Iris pigment epithelial cell (primary cell): ENCODE measurements at regions not wholly inside any gene's neighbourhood (a gene's known extent, or its start where the extent isn't known, plus 50 kb on each side); places are given as distances from the start of the nearest gene placed in this dataset.
A peak's percentile ranks its signal among the peaks of the same experiment; 100 is the strongest.

Experiments used
- DNase-seq: peaks from one replicate; pipeline ENCODE4 v3.0.0-alpha.2; 2011; ENCODE audit warnings: low read depth

- peak; percentile 88 for DNase-seq
Measured at GRCh38 chr2:150619607-150620330, 132.3 kb upstream of the RND3 start.

GRCh38 chr2:150618245-150618895 is 130.9 kb upstream of the RND3 start:
- DNase-seq = peak; percentile 78

- DNase-seq = peak; percentile 56
Measured at GRCh38 chr2:150617351-150617978, 130.0 kb upstream of the RND3 start.

- DNase-seq = no peak
Measured at GRCh38 chr2:150612957-150613710, 125.7 kb upstream of the RND3 start.

GRCh38 chr2:150610670-150611279 is 123.3 kb upstream of the RND3 start:
- peak; percentile 64 for DNase-seq

GRCh38 chr2:150609831-150610582 is 122.5 kb upstream of the RND3 start:
- no peak for DNase-seq

GRCh38 chr2:150608341-150608740 is 120.9 kb upstream of the RND3 start:
- no peak for DNase-seq

GRCh38 chr2:150607390-150607811 is 119.9 kb upstream of the RND3 start:
- DNase-seq = peak; percentile 60

- DNase-seq = no peak
Measured at GRCh38 chr2:150606380-150607060, 119.1 kb upstream of the RND3 start.

GRCh38 chr2:150605664-150606063 is 118.2 kb upstream of the RND3 start:
- DNase-seq = no peak

- peak; percentile 43 for DNase-seq
Measured at GRCh38 chr2:150601280-150602038, 114.0 kb upstream of the RND3 start.

GRCh38 chr2:150599889-150600288 is 112.4 kb upstream of the RND3 start:
- no peak for DNase-seq

- DNase-seq = no peak
Measured at GRCh38 chr2:150598383-150598782, 110.9 kb upstream of the RND3 start.

GRCh38 chr2:150595803-150596470 is 108.5 kb upstream of the RND3 start:
- DNase-seq = peak; percentile 66

GRCh38 chr2:150594299-150594698 is 106.8 kb upstream of the RND3 start:
- DNase-seq = no peak

GRCh38 chr2:150591496-150592285 is 104.2 kb upstream of the RND3 start:
- peak; percentile 49 for DNase-seq

- DNase-seq = no peak
Measured at GRCh38 chr2:150589681-150590080, 102.2 kb upstream of the RND3 start.

GRCh38 chr2:150588506-150588870 is 101.0 kb upstream of the RND3 start:
- no peak for DNase-seq
